H54 (cell line): ENCODE measurements at regions not wholly inside any gene's neighbourhood (a gene's known extent, or its start where the extent isn't known, plus 50 kb on each side); places are given as distances from the start of the nearest gene placed in this dataset.

Source experiments
- DNase-seq: peaks from one replicate; pipeline ENCODE4 v3.0.0; 2011; ENCODE audit warnings: low spot score, mixed read lengths; ENCODE audit not compliant: insufficient read length
- FAIRE-seq: peaks from 3 replicates; lab custom pipeline; 2011; peaks lifted over from hg19 to GRCh38; lab: Jason Lieb, UNC
- POLR2A ChIP-seq: IDR thresholded peaks from 2 replicates; pipeline ENCODE4 v1.6.1; 2011; ENCODE audit warnings: low read depth, mild to moderate bottlenecking, low read length

DNA sequence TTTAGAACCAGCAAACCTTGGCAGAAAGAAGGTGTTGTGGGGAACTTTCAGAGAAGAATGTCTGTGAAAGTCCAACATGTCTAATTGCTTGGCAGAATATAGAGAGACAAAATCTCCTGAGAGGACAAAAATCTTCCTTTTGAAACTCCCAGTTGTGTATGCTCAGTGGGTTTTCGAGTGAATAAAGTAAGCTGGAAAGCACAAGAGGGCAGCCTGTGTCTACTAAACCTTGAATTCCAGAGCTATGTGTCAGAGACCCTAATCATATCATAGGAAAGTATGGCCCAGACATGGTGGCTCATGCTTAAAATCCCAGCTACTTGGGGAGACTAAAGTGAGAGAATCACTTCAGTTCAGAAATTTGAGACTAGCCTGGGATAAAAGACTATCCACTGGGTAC is 661.2 kb downstream of the SLC16A7 start:
- no peak for TF ChIP-seq POLR2A
- no peak for DNase-seq
- FAIRE-seq, result peak; percentile 94

DNA sequence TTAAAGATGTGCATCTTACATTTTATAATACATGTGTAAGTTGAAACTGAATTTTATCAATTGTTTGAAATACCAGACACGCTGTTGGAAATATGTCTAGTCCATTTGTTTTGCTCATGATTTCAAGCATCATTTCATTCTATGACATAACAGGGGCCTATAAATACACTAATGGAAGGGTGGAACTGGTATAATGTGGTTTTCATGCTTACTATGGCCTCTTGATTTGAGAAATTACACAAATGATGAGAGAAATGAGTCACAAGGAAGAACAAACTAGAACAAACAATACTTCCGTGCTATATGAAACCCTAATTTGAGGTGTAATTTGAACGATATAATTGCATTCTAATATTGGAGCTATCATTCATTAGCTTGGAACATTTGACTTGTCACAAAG is 663.4 kb downstream of the SLC16A7 start:
- DNase-seq (no peak), FAIRE-seq (peak; percentile 75)
- TF ChIP-seq POLR2A, result no peak

DNA sequence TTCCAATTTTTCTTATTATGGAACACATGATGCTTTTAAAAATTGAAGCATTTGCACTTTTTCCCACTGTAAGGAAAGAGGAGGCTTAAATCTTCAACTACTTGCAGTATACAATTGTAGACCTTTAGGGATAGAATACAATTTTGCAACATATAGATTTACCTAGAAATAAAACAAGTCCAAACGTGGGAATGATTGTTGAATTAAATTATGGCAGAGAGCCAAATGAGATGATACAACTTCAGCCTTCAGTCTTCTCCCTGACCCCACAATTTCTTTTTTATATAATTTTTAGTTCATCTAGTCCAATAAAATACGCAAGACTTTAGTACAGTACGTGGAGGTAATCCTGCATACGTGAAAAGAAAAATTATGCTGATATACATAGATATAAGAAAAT is 666.5 kb downstream of the SLC16A7 start:
- no peak for DNase-seq
- no peak for FAIRE-seq
- TF ChIP-seq POLR2A, result no peak

DNA sequence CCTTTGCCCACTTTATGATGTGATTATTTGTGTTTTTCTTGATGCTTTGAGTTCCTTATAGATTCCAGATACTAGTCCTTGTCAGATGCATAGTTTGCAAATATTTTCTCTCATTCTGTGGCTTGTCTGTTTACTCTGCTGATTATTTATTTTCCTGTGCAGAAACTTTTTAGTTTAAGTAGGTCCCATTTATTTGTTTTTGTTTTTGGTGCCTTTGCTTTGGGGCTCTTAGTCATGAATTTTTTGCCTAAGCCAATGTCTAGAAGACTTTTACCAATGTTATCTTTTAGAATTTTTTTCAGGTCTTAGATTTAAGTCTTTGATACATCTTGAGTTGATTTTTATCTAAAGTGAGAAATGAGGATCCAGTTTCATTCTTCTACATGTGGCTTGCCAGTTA is 667.3 kb downstream of the SLC16A7 start:
- no peak for TF ChIP-seq POLR2A
- FAIRE-seq, result no peak
- no peak for DNase-seq

DNA sequence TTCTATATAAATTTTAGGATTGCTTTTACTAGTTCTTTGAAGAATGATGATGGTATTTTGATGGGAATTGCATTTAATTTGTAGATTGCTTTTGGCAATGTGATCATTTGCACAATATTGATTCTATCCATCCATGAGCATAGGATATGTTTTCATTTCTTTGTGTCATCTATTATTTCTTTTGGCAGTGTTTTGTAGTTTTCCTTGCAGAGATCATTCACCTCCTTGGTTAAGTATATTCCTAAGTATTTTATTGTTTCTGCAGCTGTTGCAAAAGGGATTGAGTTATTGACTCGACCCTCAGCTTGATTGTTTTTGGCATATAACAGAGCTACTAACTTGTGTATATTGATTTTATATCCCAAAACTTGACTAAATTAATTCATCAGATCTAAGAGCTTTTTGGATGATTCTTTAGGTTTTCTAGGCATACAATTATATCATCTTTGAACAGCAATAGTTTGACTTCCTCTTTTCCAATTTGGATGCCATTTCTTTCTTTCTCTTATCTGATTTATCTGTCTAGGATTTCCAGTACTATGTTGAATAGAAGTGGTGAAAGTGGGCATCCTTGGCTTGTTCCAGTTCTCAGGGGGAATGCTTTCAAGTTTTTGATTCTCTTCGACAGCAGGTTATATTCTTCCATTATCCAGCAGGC is 668.1 kb downstream of the SLC16A7 start:
- FAIRE-seq (no peak), DNase-seq (no peak)
- TF ChIP-seq POLR2A, result no peak

DNA sequence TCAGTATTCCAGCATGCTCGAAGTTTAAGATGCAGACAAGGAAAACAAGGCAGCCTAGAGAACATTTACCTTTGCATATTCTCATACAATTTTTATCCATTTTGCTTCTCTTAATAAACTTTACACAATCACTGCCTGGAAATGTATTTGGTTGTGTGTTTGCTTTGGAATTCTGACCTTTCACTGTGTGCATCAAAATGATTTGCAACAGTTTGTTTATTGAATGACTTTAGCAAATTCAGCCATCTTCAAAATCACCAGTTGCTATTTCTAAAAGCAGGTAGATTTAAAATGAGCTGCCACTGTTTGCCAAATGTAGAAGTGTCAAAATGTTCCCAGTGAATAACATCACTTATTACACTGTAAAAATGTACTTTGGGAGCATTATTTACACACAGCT is 669.9 kb downstream of the SLC16A7 start:
- DNase-seq (no peak), FAIRE-seq (no peak)
- no peak for TF ChIP-seq POLR2A

DNA sequence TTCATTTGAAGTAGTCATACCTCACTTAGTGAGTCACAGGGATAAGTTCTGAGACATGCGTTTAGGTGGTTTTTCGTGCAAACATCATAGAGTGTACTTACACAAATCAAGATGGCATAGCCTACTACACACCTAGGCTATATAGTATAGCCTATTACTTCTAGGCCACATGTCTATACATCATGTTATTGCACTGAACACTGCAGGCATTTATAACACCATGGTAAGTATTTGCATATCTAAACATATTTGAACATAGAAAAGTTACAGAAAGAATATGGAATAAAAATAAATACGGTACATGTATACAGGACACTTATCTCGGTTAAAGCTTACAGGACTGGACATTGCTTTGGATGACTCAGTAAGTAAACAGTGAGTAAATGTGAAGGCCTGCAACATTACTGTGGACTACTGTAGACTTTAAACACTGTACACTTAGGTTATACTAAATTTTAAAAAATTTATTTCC is 670.6 kb downstream of the SLC16A7 start:
- no peak for TF ChIP-seq POLR2A
- FAIRE-seq (peak; percentile 93), DNase-seq (peak; percentile 29)

DNA sequence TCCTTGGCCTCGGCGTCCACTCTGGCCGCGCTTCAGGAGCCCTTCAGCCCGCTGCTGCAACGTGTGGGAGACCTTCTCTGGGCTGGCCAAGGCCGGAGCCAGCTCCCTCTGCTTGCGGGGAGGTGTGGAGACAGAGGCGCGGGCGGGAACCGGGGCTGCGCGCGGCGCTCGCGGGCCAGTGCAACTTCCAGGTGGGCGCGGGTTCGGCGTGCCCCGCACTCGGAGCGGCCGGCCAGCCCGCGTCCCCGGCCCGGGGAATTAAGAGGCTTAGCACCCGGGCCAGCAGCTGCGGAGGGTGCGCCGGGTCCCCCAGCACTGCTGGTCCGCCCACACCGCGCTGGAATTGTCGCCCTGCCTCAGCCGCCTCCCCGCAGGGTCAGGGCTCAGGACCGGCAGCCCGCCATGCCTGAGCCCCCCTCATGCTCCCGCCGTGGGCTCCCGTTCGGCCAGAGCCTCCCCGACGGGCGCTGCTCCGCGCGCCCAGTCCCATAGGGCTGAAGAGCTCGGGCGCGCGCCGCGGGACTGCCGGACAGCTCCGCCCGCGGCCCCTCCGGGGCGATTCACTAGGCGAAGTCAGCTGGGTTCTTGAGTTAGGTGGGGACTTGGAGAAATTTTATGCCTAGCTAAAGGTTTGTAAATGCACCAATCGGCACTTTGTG is 673.9 kb downstream of the SLC16A7 start:
- no peak for DNase-seq
- TF ChIP-seq POLR2A, result no peak
- FAIRE-seq, result no peak

DNA sequence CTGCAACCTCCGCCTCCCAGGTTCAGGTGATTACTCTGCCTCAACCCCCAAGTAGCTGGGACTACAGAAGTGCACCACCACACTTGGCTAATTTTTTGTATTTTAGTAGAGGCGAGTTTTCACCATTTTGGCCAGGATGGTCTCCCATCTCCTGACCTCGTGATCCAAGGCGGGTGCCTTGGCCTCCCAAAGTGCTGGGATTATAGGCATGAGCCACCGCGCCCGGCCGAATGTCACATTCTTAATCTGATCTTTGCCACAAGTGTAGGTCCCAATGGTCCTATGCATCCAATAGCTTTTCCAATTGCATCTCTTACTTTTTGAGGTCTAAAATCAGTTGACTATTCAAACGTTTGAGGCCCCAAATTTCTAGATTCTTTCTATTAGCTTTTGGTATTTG is 676.0 kb downstream of the SLC16A7 start:
- no peak for FAIRE-seq
- no peak for TF ChIP-seq POLR2A
- DNase-seq, result no peak

DNA sequence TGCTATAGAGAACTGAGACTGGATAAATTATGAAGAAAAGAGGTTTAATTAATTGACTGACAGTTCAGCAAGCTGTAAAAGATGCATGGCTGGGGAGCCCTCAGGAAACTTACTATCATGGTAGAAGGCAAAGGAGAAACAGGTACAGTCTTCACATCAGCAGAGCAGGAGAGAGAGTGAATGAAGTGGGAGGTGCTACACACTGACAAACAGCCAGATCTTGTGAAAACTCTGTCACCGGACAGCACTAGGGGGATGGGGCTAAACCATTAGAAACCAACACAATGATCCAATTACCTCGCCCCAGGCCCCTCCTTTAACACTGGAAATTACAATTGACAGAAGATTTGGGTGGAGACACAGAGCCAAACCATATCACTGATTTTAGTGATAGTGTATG is 682.4 kb downstream of the SLC16A7 start:
- FAIRE-seq, result no peak
- DNase-seq, result no peak
- TF ChIP-seq POLR2A, result no peak

DNA sequence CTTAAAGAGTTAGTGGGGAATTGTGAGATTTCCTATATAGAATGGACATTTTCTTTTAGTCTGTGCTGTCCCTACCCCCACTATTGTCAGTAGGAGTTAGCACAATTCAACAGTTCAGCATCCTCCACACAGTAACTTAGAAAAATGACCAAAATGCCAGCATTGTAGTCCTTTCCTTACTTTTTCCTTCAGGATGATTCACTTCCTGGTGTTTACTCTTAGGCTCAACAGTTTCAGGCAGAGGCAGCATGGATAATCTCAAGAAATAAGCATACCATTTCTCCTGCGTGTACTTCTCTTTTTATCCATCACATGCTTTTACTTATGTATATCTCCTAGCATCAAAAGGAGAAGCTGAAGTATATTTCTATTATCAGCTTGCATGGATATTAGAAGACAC is 683.4 kb downstream of the SLC16A7 start:
- no peak for DNase-seq
- peak; percentile 87 for FAIRE-seq
- TF ChIP-seq POLR2A, result no peak

DNA sequence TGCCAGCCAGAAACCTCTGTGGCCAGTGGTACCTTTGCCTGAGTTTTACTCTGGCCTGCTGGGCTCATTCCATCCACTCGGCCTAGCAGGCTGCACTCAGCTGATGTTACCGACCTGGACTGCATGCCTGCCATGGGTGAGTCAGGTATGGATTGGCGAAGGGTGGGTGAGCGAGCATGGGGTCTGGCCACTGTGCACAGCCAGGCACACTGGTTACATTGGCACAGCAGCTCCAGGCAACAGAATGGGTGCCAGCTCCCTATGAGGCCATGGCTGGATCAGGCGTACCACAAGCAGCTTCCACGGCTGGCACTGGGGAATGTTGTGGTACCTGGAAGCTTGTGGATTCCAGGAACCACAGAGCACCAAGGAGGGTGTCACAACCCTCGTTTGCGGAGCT is 685.7 kb downstream of the SLC16A7 start:
- FAIRE-seq, result no peak
- TF ChIP-seq POLR2A, result no peak
- DNase-seq, result no peak

DNA sequence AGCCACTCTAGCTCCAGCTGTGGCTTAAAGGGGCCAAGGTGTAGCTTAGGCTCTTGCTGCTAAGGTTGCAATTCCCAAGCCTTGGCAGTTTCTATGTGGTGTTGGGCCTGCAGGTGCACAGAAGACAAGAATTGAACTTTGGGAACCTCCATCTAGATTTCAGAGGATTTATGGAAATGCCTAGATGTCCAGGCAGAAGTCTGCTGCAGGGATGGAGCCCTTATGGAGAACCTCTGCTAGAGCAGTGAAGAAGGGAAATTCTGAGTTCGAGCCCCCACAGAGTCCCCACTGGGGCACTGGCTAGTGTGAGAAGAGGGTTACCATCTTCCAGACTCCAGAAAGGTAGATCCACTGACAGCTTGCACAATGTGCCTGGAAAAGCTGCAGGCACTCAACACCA is 694.7 kb downstream of the SLC16A7 start:
- no peak for FAIRE-seq
- DNase-seq, result no peak
- no peak for TF ChIP-seq POLR2A

DNA sequence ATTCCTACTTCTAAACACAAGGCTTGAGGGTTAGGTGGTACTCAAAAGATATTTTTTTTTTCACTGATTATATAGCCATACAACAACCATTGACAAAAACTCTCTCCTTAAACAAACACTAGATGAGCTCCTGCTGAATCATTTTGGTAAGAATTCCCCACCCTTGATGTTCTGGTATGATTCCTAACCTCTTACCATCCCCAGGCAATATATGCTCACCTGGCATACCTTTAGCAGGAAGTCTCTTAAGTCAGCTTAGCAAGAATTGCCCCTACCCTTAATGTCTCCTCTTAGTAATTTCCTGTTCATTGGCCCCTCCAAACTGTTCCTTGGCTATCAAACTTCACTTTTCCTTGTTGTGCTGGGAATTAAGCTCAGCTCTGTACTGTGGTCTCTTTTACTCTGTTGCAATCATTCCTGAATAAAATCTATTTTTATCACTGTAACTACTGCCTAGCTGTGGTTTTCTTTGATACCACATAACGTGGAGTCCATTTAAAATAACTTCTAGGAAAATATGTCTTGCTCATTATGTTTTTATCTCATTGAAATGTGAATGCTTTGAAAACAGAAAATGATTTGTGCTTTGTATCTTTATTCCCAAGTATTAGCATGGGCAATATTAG is 712.6 kb downstream of the SLC16A7 start:
- DNase-seq, result no peak
- TF ChIP-seq POLR2A, result no peak
- no peak for FAIRE-seq
